ENCODE measurements at regions not wholly inside any gene's neighbourhood (a gene's known extent, or its start where the extent isn't known, plus 50 kb on each side); places are given as distances from the start of the nearest gene placed in this dataset.

GRCh38 chr14:71238835-71239234 lies 331.6 kb downstream of the PCNX1 start:
- DNase-seq (ENCODE audit: low read depth), result no peak
- H3K4me3 ChIP-seq (ENCODE audit: low read depth, low read length), result no peak overlapping the region
- TF ChIP-seq CTCF (IDR thresholded peaks at IDR 0.05; ENCODE audit: control insufficient read depth, extremely low read depth, insufficient read depth), result no peak

- no peak overlapping the region for H3K4me3 ChIP-seq (ENCODE audit: low read depth, low read length)
- no peak for TF ChIP-seq CTCF (IDR thresholded peaks at IDR 0.05; ENCODE audit: control insufficient read depth, extremely low read depth, insufficient read depth)
- DNase-seq (ENCODE audit: low read depth), result no peak
Observed at GRCh38 chr14:71240171-71240570, 332.9 kb downstream of the PCNX1 start.

GRCh38 chr14:71240866-71241520 lies 333.7 kb downstream of the PCNX1 start:
- no peak overlapping the region for H3K4me3 ChIP-seq (ENCODE audit: low read depth, low read length)
- no peak for DNase-seq (ENCODE audit: low read depth)
- TF ChIP-seq CTCF (IDR thresholded peaks at IDR 0.05; ENCODE audit: control insufficient read depth, extremely low read depth, insufficient read depth), result no peak

GRCh38 chr14:71242237-71242748 lies 335.0 kb downstream of the PCNX1 start:
- no peak for TF ChIP-seq CTCF (IDR thresholded peaks at IDR 0.05; ENCODE audit: control insufficient read depth, extremely low read depth, insufficient read depth)
- no peak for DNase-seq (ENCODE audit: low read depth)
- H3K4me3 ChIP-seq (ENCODE audit: low read depth, low read length), result no peak overlapping the region

GRCh38 chr14:71243697-71244096 lies 336.4 kb downstream of the PCNX1 start:
- DNase-seq (ENCODE audit: low read depth), result no peak
- no peak overlapping the region for H3K4me3 ChIP-seq (ENCODE audit: low read depth, low read length)
- no peak for TF ChIP-seq CTCF (IDR thresholded peaks at IDR 0.05; ENCODE audit: control insufficient read depth, extremely low read depth, insufficient read depth)

- H3K4me3 ChIP-seq (ENCODE audit: low read depth, low read length), result no peak overlapping the region
- no peak for DNase-seq (ENCODE audit: low read depth)
- no peak for TF ChIP-seq CTCF (IDR thresholded peaks at IDR 0.05; ENCODE audit: control insufficient read depth, extremely low read depth, insufficient read depth)
Observed at GRCh38 chr14:71244341-71244740, 337.1 kb downstream of the PCNX1 start.

All from LNCaP clone FGC (cell line).